ENCODE measurements at regions not wholly inside any gene's neighbourhood (a gene's known extent, or its start where the extent isn't known, plus 50 kb on each side); places are given as distances from the start of the nearest gene placed in this dataset.

GRCh38 chr2:42108852-42109251 is 60.3 kb upstream of the EML4 start:
- TF ChIP-seq CTCF (IDR thresholded peaks at IDR 0.05): no peak
- TF ChIP-seq POLR2A (IDR thresholded peaks at IDR 0.05): no peak
